ENCODE measurements at regions not wholly inside any gene's neighbourhood (a gene's known extent, or its start where the extent isn't known, plus 50 kb on each side); places are given as distances from the start of the nearest gene placed in this dataset.
A peak's percentile ranks its signal among the peaks of the same experiment; 100 is the strongest.

GRCh38 chr6:165748390-165748789 lies 85.3 kb upstream of the PDE10A start:
- no peaks in the 10 kb centered on the region for H3K36me3 ChIP-seq
- no peaks in the 10 kb centered on the region for H3F3A ChIP-seq (ENCODE audit: low read depth)
- TF ChIP-seq EZH2 (IDR thresholded peaks at IDR 0.05) (no peak), EZH2phosphoT487 (IDR thresholded peaks at IDR 0.05) (no peak), CTCF (IDR thresholded peaks at IDR 0.05) (no peak)
- no peak for DNase-seq (ENCODE audit: low spot score)
- no peak overlapping the region for H3K9ac ChIP-seq
- H3K27me3 ChIP-seq, result no peaks in the 10 kb centered on the region
- no peak overlapping the region for H3K4me3 Mint-ChIP-seq
- H2AFZ ChIP-seq (replicated peaks), result no peak overlapping the region
- H3K27me3 Mint-ChIP-seq (ENCODE audit: insufficient read depth, low read depth), result peaks cover 9% of the 10 kb centered on the region
- no peak overlapping the region for H3K4me2 ChIP-seq
- H3K4me3 ChIP-seq, result no peak overlapping the region
- no peaks in the 10 kb centered on the region for H4K20me1 ChIP-seq (ENCODE audit: low read depth)
- no peaks in the 10 kb centered on the region for H3K36me3 Mint-ChIP-seq
- H3K9me3 Mint-ChIP-seq, result peaks cover 5% of the 10 kb centered on the region
- no peaks in the 10 kb centered on the region for H3K9me3 ChIP-seq (ENCODE audit: low read depth)
- H3K79me2 ChIP-seq (ENCODE audit: low read depth), result no peaks in the 10 kb centered on the region
- H3K27ac ChIP-seq, result no peak overlapping the region
- no peak overlapping the region for H3K27ac Mint-ChIP-seq
- H3K4me1 ChIP-seq, result no peaks in the 10 kb centered on the region
- H3K4me1 Mint-ChIP-seq, result no peaks in the 10 kb centered on the region

GRCh38 chr6:165747963-165748362 lies 84.9 kb upstream of the PDE10A start:
- Mint-ChIP-seq H3K27ac (peak overlapping the region; percentile 26), H3K9me3 (peaks cover 5% of the 10 kb centered on the region), H3K4me3 (no peak overlapping the region), H3K4me1 (no peaks in the 10 kb centered on the region), H3K36me3 (no peaks in the 10 kb centered on the region), H3K27me3 (ENCODE audit: insufficient read depth, low read depth) (peaks cover 9% of the 10 kb centered on the region)
- no peaks in the 10 kb centered on the region for H3K79me2 ChIP-seq (ENCODE audit: low read depth)
- no peak overlapping the region for H3K9ac ChIP-seq
- no peak overlapping the region for H2AFZ ChIP-seq (replicated peaks)
- H3K4me1 ChIP-seq, result no peaks in the 10 kb centered on the region
- no peaks in the 10 kb centered on the region for H3K36me3 ChIP-seq
- no peaks in the 10 kb centered on the region for H3K9me3 ChIP-seq (ENCODE audit: low read depth)
- TF ChIP-seq EZH2 (IDR thresholded peaks at IDR 0.05), result no peak
- TF ChIP-seq CTCF (IDR thresholded peaks at IDR 0.05), result no peak
- TF ChIP-seq EZH2phosphoT487 (IDR thresholded peaks at IDR 0.05), result no peak
- H3K4me2 ChIP-seq, result no peak overlapping the region
- H3K27ac ChIP-seq, result no peak overlapping the region
- no peak overlapping the region for H3K4me3 ChIP-seq
- no peaks in the 10 kb centered on the region for H3F3A ChIP-seq (ENCODE audit: low read depth)
- no peak for DNase-seq (ENCODE audit: low spot score)
- no peaks in the 10 kb centered on the region for H4K20me1 ChIP-seq (ENCODE audit: low read depth)
- no peaks in the 10 kb centered on the region for H3K27me3 ChIP-seq

- no peak overlapping the region for H2AFZ ChIP-seq (replicated peaks)
- no peaks in the 10 kb centered on the region for H3K79me2 ChIP-seq (ENCODE audit: low read depth)
- no peak overlapping the region for H3K4me3 ChIP-seq
- no peak overlapping the region for H3K4me2 ChIP-seq
- H3K27ac Mint-ChIP-seq, result no peak overlapping the region
- no peak for TF ChIP-seq EZH2phosphoT487 (IDR thresholded peaks at IDR 0.05)
- TF ChIP-seq EZH2 (IDR thresholded peaks at IDR 0.05), result no peak
- TF ChIP-seq CTCF (IDR thresholded peaks at IDR 0.05), result no peak
- H3K4me1 ChIP-seq, result no peaks in the 10 kb centered on the region
- H3K4me3 Mint-ChIP-seq, result peak overlapping the region; percentile 11
- no peaks in the 10 kb centered on the region for H3K36me3 ChIP-seq
- H3K36me3 Mint-ChIP-seq, result no peaks in the 10 kb centered on the region
- peaks cover 5% of the 10 kb centered on the region for H3K9me3 Mint-ChIP-seq
- no peaks in the 10 kb centered on the region for H3K9me3 ChIP-seq (ENCODE audit: low read depth)
- no peaks in the 10 kb centered on the region for H3K27me3 ChIP-seq
- H3K27ac ChIP-seq, result no peak overlapping the region
- H3F3A ChIP-seq (ENCODE audit: low read depth), result no peaks in the 10 kb centered on the region
- no peaks in the 10 kb centered on the region for H4K20me1 ChIP-seq (ENCODE audit: low read depth)
- H3K4me1 Mint-ChIP-seq, result no peaks in the 10 kb centered on the region
- H3K9ac ChIP-seq, result no peak overlapping the region
- H3K27me3 Mint-ChIP-seq (ENCODE audit: insufficient read depth, low read depth), result peaks cover 9% of the 10 kb centered on the region
- no peak for DNase-seq (ENCODE audit: low spot score)
Measured at GRCh38 chr6:165746331-165746730, 83.3 kb upstream of the PDE10A start.
